GM12864 (cell line): ENCODE measurements at regions not wholly inside any gene's neighbourhood (a gene's known extent, or its start where the extent isn't known, plus 50 kb on each side); places are given as distances from the start of the nearest gene placed in this dataset.

ENCODE experiments used
- DNase-seq: peaks from one replicate; pipeline ENCODE4 v3.0.0-alpha.2; 2011; ENCODE audit warnings: low read depth
- H3K4me3 ChIP-seq: 2 replicates; pipeline ENCODE4 v1.5.1; 2011; ENCODE audit warnings: mild to moderate bottlenecking, low read depth, low read length, control low read depth
- CTCF ChIP-seq: IDR thresholded peaks from 2 replicates; pipeline ENCODE4 v1.5.1; 2011; ENCODE audit warnings: low read depth, mild to moderate bottlenecking, moderate library complexity, low read length, control low read depth, inconsistent platforms; ENCODE audit errors: missing control alignments

- H3K4me3 ChIP-seq = no peak overlapping the region
- DNase-seq = no peak
- TF ChIP-seq CTCF = no peak
These were observed 187.2 kb downstream of the C1orf94 start for GRCh38 chr1:34363915-34364314.

- no peak for TF ChIP-seq CTCF
- DNase-seq = no peak
- H3K4me3 ChIP-seq = no peak overlapping the region
These were observed 187.7 kb downstream of the C1orf94 start for GRCh38 chr1:34364376-34364775.

GRCh38 chr1:34365295-34365694 is 188.6 kb downstream of the C1orf94 start:
- no peak for DNase-seq
- no peak for TF ChIP-seq CTCF

GRCh38 chr1:34366875-34367624 is 190.3 kb downstream of the C1orf94 start:
- no peak for TF ChIP-seq CTCF
- no peak overlapping the region for H3K4me3 ChIP-seq
- no peak for DNase-seq

More at GRCh38 chr1:34365295-34365694, 188.6 kb downstream of the C1orf94 start:
- no peak overlapping the region for H3K4me3 ChIP-seq

- DNase-seq = no peak
- H3K4me3 ChIP-seq = no peak overlapping the region
- TF ChIP-seq CTCF = no peak
These were observed 191.2 kb downstream of the C1orf94 start for GRCh38 chr1:34367954-34368353.

- DNase-seq = no peak
- TF ChIP-seq CTCF = no peak
- no peak overlapping the region for H3K4me3 ChIP-seq
These were observed 193.2 kb downstream of the C1orf94 start for GRCh38 chr1:34369701-34370455.
